ENCODE measurements at regions not wholly inside any gene's neighbourhood (a gene's known extent, or its start where the extent isn't known, plus 50 kb on each side); places are given as distances from the start of the nearest gene placed in this dataset.

- TF ChIP-seq TAF1 (conservative IDR thresholded peaks at IDR 0.05) (no peak), YY1 (IDR thresholded peaks at IDR 0.05) (no peak), SP1 (IDR thresholded peaks at IDR 0.05) (no peak), RXRA (IDR thresholded peaks at IDR 0.05) (no peak), ATF3 (IDR thresholded peaks at IDR 0.05) (no peak), RAD21 (IDR thresholded peaks at IDR 0.05) (no peak), CTCF (IDR thresholded peaks at IDR 0.05; ENCODE audit: low read depth, low read length, missing input control) (no peak), HNF4G (IDR thresholded peaks at IDR 0.05) (no peak), JUND (IDR thresholded peaks at IDR 0.05) (no peak), HNF4A (conservative IDR thresholded peaks at IDR 0.05) (no peak), FOXA1 (IDR thresholded peaks at IDR 0.05) (no peak), NR2F2 (IDR thresholded peaks at IDR 0.05) (no peak), EGR1 (IDR thresholded peaks at IDR 0.05; ENCODE audit: low read depth in 2 of 2) (no peak)
- TF ChIP-seq, protein P1, sequence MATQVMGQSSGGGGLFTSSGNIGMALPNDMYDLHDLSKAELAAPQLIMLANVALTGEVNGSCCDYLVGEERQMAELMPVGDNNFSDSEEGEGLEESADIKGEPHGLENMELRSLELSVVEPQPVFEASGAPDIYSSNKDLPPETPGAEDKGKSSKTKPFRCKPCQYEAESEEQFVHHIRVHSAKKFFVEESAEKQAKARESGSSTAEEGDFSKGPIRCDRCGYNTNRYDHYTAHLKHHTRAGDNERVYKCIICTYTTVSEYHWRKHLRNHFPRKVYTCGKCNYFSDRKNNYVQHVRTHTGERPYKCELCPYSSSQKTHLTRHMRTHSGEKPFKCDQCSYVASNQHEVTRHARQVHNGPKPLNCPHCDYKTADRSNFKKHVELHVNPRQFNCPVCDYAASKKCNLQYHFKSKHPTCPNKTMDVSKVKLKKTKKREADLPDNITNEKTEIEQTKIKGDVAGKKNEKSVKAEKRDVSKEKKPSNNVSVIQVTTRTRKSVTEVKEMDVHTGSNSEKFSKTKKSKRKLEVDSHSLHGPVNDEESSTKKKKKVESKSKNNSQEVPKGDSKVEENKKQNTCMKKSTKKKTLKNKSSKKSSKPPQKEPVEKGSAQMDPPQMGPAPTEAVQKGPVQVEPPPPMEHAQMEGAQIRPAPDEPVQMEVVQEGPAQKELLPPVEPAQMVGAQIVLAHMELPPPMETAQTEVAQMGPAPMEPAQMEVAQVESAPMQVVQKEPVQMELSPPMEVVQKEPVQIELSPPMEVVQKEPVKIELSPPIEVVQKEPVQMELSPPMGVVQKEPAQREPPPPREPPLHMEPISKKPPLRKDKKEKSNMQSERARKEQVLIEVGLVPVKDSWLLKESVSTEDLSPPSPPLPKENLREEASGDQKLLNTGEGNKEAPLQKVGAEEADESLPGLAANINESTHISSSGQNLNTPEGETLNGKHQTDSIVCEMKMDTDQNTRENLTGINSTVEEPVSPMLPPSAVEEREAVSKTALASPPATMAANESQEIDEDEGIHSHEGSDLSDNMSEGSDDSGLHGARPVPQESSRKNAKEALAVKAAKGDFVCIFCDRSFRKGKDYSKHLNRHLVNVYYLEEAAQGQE (IDR thresholded peaks at IDR 0.05): no peak
- TF ChIP-seq, protein P2, sequence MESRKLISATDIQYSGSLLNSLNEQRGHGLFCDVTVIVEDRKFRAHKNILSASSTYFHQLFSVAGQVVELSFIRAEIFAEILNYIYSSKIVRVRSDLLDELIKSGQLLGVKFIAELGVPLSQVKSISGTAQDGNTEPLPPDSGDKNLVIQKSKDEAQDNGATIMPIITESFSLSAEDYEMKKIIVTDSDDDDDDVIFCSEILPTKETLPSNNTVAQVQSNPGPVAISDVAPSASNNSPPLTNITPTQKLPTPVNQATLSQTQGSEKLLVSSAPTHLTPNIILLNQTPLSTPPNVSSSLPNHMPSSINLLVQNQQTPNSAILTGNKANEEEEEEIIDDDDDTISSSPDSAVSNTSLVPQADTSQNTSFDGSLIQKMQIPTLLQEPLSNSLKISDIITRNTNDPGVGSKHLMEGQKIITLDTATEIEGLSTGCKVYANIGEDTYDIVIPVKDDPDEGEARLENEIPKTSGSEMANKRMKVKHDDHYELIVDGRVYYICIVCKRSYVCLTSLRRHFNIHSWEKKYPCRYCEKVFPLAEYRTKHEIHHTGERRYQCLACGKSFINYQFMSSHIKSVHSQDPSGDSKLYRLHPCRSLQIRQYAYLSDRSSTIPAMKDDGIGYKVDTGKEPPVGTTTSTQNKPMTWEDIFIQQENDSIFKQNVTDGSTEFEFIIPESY (IDR thresholded peaks at IDR 0.05): no peak
- TF ChIP-seq, protein P3, sequence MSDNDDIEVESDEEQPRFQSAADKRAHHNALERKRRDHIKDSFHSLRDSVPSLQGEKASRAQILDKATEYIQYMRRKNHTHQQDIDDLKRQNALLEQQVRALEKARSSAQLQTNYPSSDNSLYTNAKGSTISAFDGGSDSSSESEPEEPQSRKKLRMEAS (IDR thresholded peaks at IDR 0.05): no peak
- Histone ChIP-seq H3K36me3 (ENCODE audit: control insufficient read depth in 4 of 4, insufficient read depth in 3 of 4, low read depth in 1 of 4, low read length in 3 of 4) (no peaks in the 10 kb centered on the region), H3K9me3 (ENCODE audit: control insufficient read depth in 4 of 4, low read length in 3 of 4) (peaks cover 0 to 2% (median 0%) of the 10 kb centered on the region in 4 donors), H3K27ac (ENCODE audit: low read depth in 1 of 2, low read length in 2 of 2) (no peak overlapping the region), H3K4me1 (ENCODE audit: control insufficient read depth in 4 of 4, insufficient read depth in 4 of 4, low read length in 3 of 4) (no peaks in the 10 kb centered on the region), H3K9ac (ENCODE audit: low read depth in 1 of 2, low read length in 2 of 2) (no peak overlapping the region), H3K4me3 (ENCODE audit: low read depth in 1 of 3, low read length in 3 of 3) (no peak overlapping the region), H3K27me3 (ENCODE audit: control insufficient read depth in 4 of 4, insufficient read depth in 4 of 4, low read length in 3 of 4) (no peaks in the 10 kb centered on the region)
- WGBS: 59% methylated on average over 6 of the region's 6 CpGs
- DNase-seq (ENCODE audit: low spot score): no peak
Observed at GRCh38 chr2:225171350-225171749, 129.1 kb upstream of the DOCK10 start.

GRCh38 chr2:225170162-225170561 lies 127.9 kb upstream of the DOCK10 start:
- Histone ChIP-seq H3K36me3 (ENCODE audit: control insufficient read depth in 4 of 4, insufficient read depth in 3 of 4, low read depth in 1 of 4, low read length in 3 of 4) (no peaks in the 10 kb centered on the region), H3K4me1 (ENCODE audit: control insufficient read depth in 4 of 4, insufficient read depth in 4 of 4, low read length in 3 of 4) (no peaks in the 10 kb centered on the region), H3K27ac (ENCODE audit: low read depth in 1 of 2, low read length in 2 of 2) (no peak overlapping the region), H3K9ac (ENCODE audit: low read depth in 1 of 2, low read length in 2 of 2) (no peak overlapping the region), H3K27me3 (ENCODE audit: control insufficient read depth in 4 of 4, insufficient read depth in 4 of 4, low read length in 3 of 4) (no peaks in the 10 kb centered on the region), H3K4me3 (ENCODE audit: low read depth in 1 of 3, low read length in 3 of 3) (no peak overlapping the region), H3K9me3 (ENCODE audit: control insufficient read depth in 4 of 4, low read length in 3 of 4) (peaks cover 0 to 2% (median 0%) of the 10 kb centered on the region in 4 donors)
- WGBS: 84% methylated on average over 1 of the region's 1 CpG
- DNase-seq (ENCODE audit: low spot score): no peak
- TF ChIP-seq FOXA2 (IDR thresholded peaks at IDR 0.05): no peak
- TF ChIP-seq SP1 (IDR thresholded peaks at IDR 0.05): no peak
- no peak for TF ChIP-seq FOXA1 (IDR thresholded peaks at IDR 0.05)
- no peak for TF ChIP-seq NR2F2 (IDR thresholded peaks at IDR 0.05)
- no peak for TF ChIP-seq JUND (IDR thresholded peaks at IDR 0.05)
- no peak for TF ChIP-seq YY1 (IDR thresholded peaks at IDR 0.05)
- TF ChIP-seq ATF3 (IDR thresholded peaks at IDR 0.05): no peak
- TF ChIP-seq CTCF (IDR thresholded peaks at IDR 0.05; ENCODE audit: low read depth, low read length, missing input control): no peak
- no peak for TF ChIP-seq HNF4A (conservative IDR thresholded peaks at IDR 0.05)
- no peak for TF ChIP-seq RAD21 (IDR thresholded peaks at IDR 0.05)
- TF ChIP-seq, protein P1 (IDR thresholded peaks at IDR 0.05): no peak
- TF ChIP-seq HNF4G (IDR thresholded peaks at IDR 0.05): no peak
- no peak for TF ChIP-seq GABPA (IDR thresholded peaks at IDR 0.05 in 1 of 2, conservative IDR thresholded peaks at IDR 0.05 in 1 of 2)

Data from liver (tissue), 8 donors.